ENCODE measurements at regions not wholly inside any gene's neighbourhood (a gene's known extent, or its start where the extent isn't known, plus 50 kb on each side); places are given as distances from the start of the nearest gene placed in this dataset.

- no peak for TF ChIP-seq CTCF (IDR thresholded peaks at IDR 0.05; ENCODE audit: low read depth, low read length, missing control alignments)
- no peak overlapping the region for H3K27ac ChIP-seq
- no peak for DNase-seq
- H3K4me3 ChIP-seq (ENCODE audit: low read depth, low read length), result no peak overlapping the region
- in situ Hi-C loops (cut with HindIII; ENCODE audit: low pct_ligation_motif_present, low sequenced_read_pairs), result no loop called here
- no peaks in the 10 kb centered on the region for H3K27me3 ChIP-seq (replicated peaks)
- H3K36me3 ChIP-seq (replicated peaks), result no peaks in the 10 kb centered on the region
These were observed 327.9 kb downstream of the ACTR3B start for GRCh38 chr7:153087498-153087897.

- DNase-seq, result no peak
- H3K27me3 ChIP-seq (replicated peaks), result no peaks in the 10 kb centered on the region
- H3K36me3 ChIP-seq (replicated peaks), result no peaks in the 10 kb centered on the region
- no peak overlapping the region for H3K27ac ChIP-seq
- in situ Hi-C loops (cut with HindIII; ENCODE audit: low pct_ligation_motif_present, low sequenced_read_pairs), result no loop called here
- no peak for TF ChIP-seq CTCF (IDR thresholded peaks at IDR 0.05; ENCODE audit: low read depth, low read length, missing control alignments)
- H3K4me3 ChIP-seq (ENCODE audit: low read depth, low read length), result no peak overlapping the region
These were observed 329.0 kb downstream of the ACTR3B start for GRCh38 chr7:153088601-153089000.

GRCh38 chr7:153090209-153090608 lies 330.7 kb downstream of the ACTR3B start:
- in situ Hi-C loops (cut with HindIII; ENCODE audit: low pct_ligation_motif_present, low sequenced_read_pairs), result no loop called here
- Histone ChIP-seq H3K4me3 (ENCODE audit: low read depth, low read length) (no peak overlapping the region), H3K36me3 (replicated peaks) (no peaks in the 10 kb centered on the region), H3K27me3 (replicated peaks) (no peaks in the 10 kb centered on the region), H3K27ac (no peak overlapping the region)
- no peak for TF ChIP-seq CTCF (IDR thresholded peaks at IDR 0.05; ENCODE audit: low read depth, low read length, missing control alignments)
- DNase-seq, result no peak

- no peak for DNase-seq
- in situ Hi-C loops (cut with HindIII; ENCODE audit: low pct_ligation_motif_present, low sequenced_read_pairs), result no loop called here
- H3K27ac ChIP-seq, result no peak overlapping the region
- no peaks in the 10 kb centered on the region for H3K36me3 ChIP-seq (replicated peaks)
- H3K27me3 ChIP-seq (replicated peaks), result no peaks in the 10 kb centered on the region
- TF ChIP-seq CTCF (IDR thresholded peaks at IDR 0.05; ENCODE audit: low read depth, low read length, missing control alignments), result no peak
- no peak overlapping the region for H3K4me3 ChIP-seq (ENCODE audit: low read depth, low read length)
These were observed 331.2 kb downstream of the ACTR3B start for GRCh38 chr7:153090764-153091163.

- no peak for DNase-seq
- no peak for TF ChIP-seq CTCF (IDR thresholded peaks at IDR 0.05; ENCODE audit: low read depth, low read length, missing control alignments)
- Histone ChIP-seq H3K36me3 (replicated peaks) (no peaks in the 10 kb centered on the region), H3K27me3 (replicated peaks) (no peaks in the 10 kb centered on the region), H3K27ac (no peak overlapping the region), H3K4me3 (ENCODE audit: low read depth, low read length) (no peak overlapping the region)
- in situ Hi-C loops (cut with HindIII; ENCODE audit: low pct_ligation_motif_present, low sequenced_read_pairs), result no loop called here
These were observed 331.9 kb downstream of the ACTR3B start for GRCh38 chr7:153091477-153091876.

- DNase-seq, result no peak
- Histone ChIP-seq H3K36me3 (replicated peaks) (no peaks in the 10 kb centered on the region), H3K4me3 (ENCODE audit: low read depth, low read length) (no peak overlapping the region), H3K27ac (no peak overlapping the region), H3K27me3 (replicated peaks) (no peaks in the 10 kb centered on the region)
- in situ Hi-C loops (cut with HindIII; ENCODE audit: low pct_ligation_motif_present, low sequenced_read_pairs), result no loop called here
- TF ChIP-seq CTCF (IDR thresholded peaks at IDR 0.05; ENCODE audit: low read depth, low read length, missing control alignments), result no peak
These were observed 338.1 kb downstream of the ACTR3B start for GRCh38 chr7:153097511-153098201.

All from brain microvascular endothelial cell (primary cell).